H9 (cell line): ENCODE measurements at regions not wholly inside any gene's neighbourhood (a gene's known extent, or its start where the extent isn't known, plus 50 kb on each side); places are given as distances from the start of the nearest gene placed in this dataset.

Experiments used
- DNase-seq: peaks from one replicate; pipeline ENCODE4 v3.0.0-alpha.2; 2017
- H2AFZ ChIP-seq: one replicate; pipeline ENCODE4 v1.6.1; 2013; ENCODE audit warnings: mild to moderate bottlenecking, low read length, control low read depth, moderate library complexity
- H2AK5ac ChIP-seq: 2 replicates; pipeline ENCODE4 v1.6.1; 2013; ENCODE audit warnings: low read length, control low read depth, mixed read lengths; ENCODE audit not compliant: insufficient read length
- H2BK120ac ChIP-seq: one replicate; pipeline ENCODE4 v1.6.1; 2013; ENCODE audit warnings: low read depth, mild to moderate bottlenecking, low read length, control low read depth, inconsistent platforms; ENCODE audit not compliant: poor library complexity, severe bottlenecking
- H2BK12ac ChIP-seq: 2 replicates; pipeline ENCODE4 v1.6.1; 2013; ENCODE audit warnings: low read length, control low read depth, mixed read lengths, low read depth; ENCODE audit not compliant: insufficient read length
- H2BK15ac ChIP-seq: 2 replicates; pipeline ENCODE4 v1.6.1; 2013; ENCODE audit warnings: low read depth, low read length, control low read depth
- H2BK20ac ChIP-seq: one replicate; pipeline ENCODE4 v1.6.1; 2013; ENCODE audit warnings: low read depth, mild to moderate bottlenecking, low read length, control low read depth, inconsistent platforms; ENCODE audit not compliant: poor library complexity, severe bottlenecking
- H2BK5ac ChIP-seq: 2 replicates; pipeline ENCODE4 v1.6.1; 2013; ENCODE audit warnings: low read length, control low read depth, mixed read lengths; ENCODE audit not compliant: insufficient read length
- H3K14ac ChIP-seq: 2 replicates; pipeline ENCODE4 v1.6.1; 2013; ENCODE audit warnings: low read length, control low read depth; ENCODE audit not compliant: insufficient read depth
- H3K18ac ChIP-seq: 2 replicates; pipeline ENCODE4 v1.6.1; 2013; ENCODE audit warnings: low read depth, mild to moderate bottlenecking, mixed read lengths, low read length, control low read depth; ENCODE audit not compliant: insufficient read length
- H3K23ac ChIP-seq: 2 replicates; pipeline ENCODE4 v1.6.1; 2013; ENCODE audit warnings: low read length, control low read depth, mixed read lengths, low read depth; ENCODE audit not compliant: insufficient read length
- H3K23me2 ChIP-seq: 2 replicates; pipeline ENCODE4 v1.6.1; 2013; ENCODE audit warnings: low read depth, mild to moderate bottlenecking, mixed read lengths, low read length, control low read depth; ENCODE audit not compliant: insufficient read length, poor library complexity, severe bottlenecking
- H3K27ac ChIP-seq: 2 replicates; pipeline ENCODE4 v1.5.1; 2013; ENCODE audit warnings: low read length, control low read depth, mixed read lengths, low read depth; ENCODE audit not compliant: insufficient read length
- H3K27me3 ChIP-seq: 2 replicates; pipeline ENCODE4 v1.6.1; 2013; ENCODE audit warnings: low read length, control low read depth, inconsistent platforms; ENCODE audit not compliant: insufficient read depth
- H3K4ac ChIP-seq: 2 replicates; pipeline ENCODE4 v1.6.1; 2013; ENCODE audit warnings: low read depth, mild to moderate bottlenecking, control low read depth, inconsistent platforms, low read length, moderate library complexity
- H3K4me1 ChIP-seq: 2 replicates; pipeline ENCODE4 v1.6.1; 2013; ENCODE audit warnings: low read length, control low read depth, inconsistent platforms; ENCODE audit not compliant: insufficient read depth
- H3K4me2 ChIP-seq: 2 replicates; pipeline ENCODE4 v1.6.1; 2013; ENCODE audit warnings: low read length, control low read depth, mixed read lengths; ENCODE audit not compliant: insufficient read length, insufficient read depth
- H3K56ac ChIP-seq: 2 replicates; pipeline ENCODE4 v1.6.1; 2013; ENCODE audit warnings: low read depth, mild to moderate bottlenecking, mixed read lengths, low read length, control low read depth; ENCODE audit not compliant: insufficient read length
- H3K79me1 ChIP-seq: 2 replicates; pipeline ENCODE4 v1.6.1; 2013; ENCODE audit warnings: low read depth, mild to moderate bottlenecking, moderate library complexity, low read length, control low read depth, inconsistent platforms; ENCODE audit not compliant: insufficient read depth, poor library complexity, severe bottlenecking
- H3K79me2 ChIP-seq: 2 replicates; pipeline ENCODE4 v1.6.1; 2013; ENCODE audit warnings: low read length, control low read depth, inconsistent platforms; ENCODE audit not compliant: insufficient read depth
- H3K9ac ChIP-seq: 2 replicates; pipeline ENCODE4 v1.6.1; 2013; ENCODE audit warnings: low read length, control low read depth, mixed read lengths; ENCODE audit not compliant: insufficient read length; ENCODE audit errors: extremely low read depth
- H3K9me3 ChIP-seq: one replicate; pipeline ENCODE4 v1.6.1; 2013; ENCODE audit warnings: low read depth, low read length, inconsistent platforms; ENCODE audit not compliant: control insufficient read depth
- H3T11ph ChIP-seq: one replicate; pipeline ENCODE4 v1.6.1; 2013; ENCODE audit warnings: mild to moderate bottlenecking, low read length, control low read depth, inconsistent platforms
- H4K20me1 ChIP-seq: one replicate; pipeline ENCODE4 v1.6.1; 2013; ENCODE audit not compliant: control insufficient read depth, insufficient read length, insufficient read depth
- H4K5ac ChIP-seq: 2 replicates; pipeline ENCODE4 v1.6.1; 2013; ENCODE audit warnings: low read depth, mild to moderate bottlenecking, mixed read lengths, low read length, control low read depth; ENCODE audit not compliant: insufficient read length
- H4K8ac ChIP-seq: replicated peaks from 2 replicates; pipeline ENCODE4 v1.6.1; 2013; ENCODE audit warnings: low read length, control low read depth, mixed read lengths, low read depth; ENCODE audit not compliant: insufficient read length
- H4K91ac ChIP-seq: 2 replicates; pipeline ENCODE4 v1.6.1; 2013; ENCODE audit warnings: low read depth, mild to moderate bottlenecking, moderate library complexity, mixed read lengths, low read length, control low read depth; ENCODE audit not compliant: insufficient read length
- H3K27ac Mint-ChIP-seq, 3 experiments: 2 replicates in 2 of 3; 3 replicates in 1 of 3; pipeline ENCODE4 v1.8.0; 2020 to 2021; ENCODE audit warnings: mixed read lengths in 3 of 3, mild to moderate bottlenecking in 1 of 3, moderate library complexity in 1 of 3
- H3K27me3 Mint-ChIP-seq: 2 replicates; pipeline ENCODE4 v1.8.0; 2021; ENCODE audit warnings: low read depth, mild to moderate bottlenecking, moderate library complexity, mixed read lengths
- H3K36me3 Mint-ChIP-seq, 3 experiments: 2 replicates in 2 of 3; 3 replicates in 1 of 3; pipeline ENCODE4 v1.8.0; 2020 to 2021; ENCODE audit warnings: low read depth in 3 of 3, mixed read lengths in 3 of 3; ENCODE audit not compliant: insufficient read depth in 1 of 3
- H3K4me1 Mint-ChIP-seq, 2 experiments: 2 replicates each; pipeline ENCODE4 v1.8.0; 2020; ENCODE audit warnings: mixed read lengths in 2 of 2
- H3K4me3 Mint-ChIP-seq, 2 experiments: 2 replicates in 1 of 2; 3 replicates in 1 of 2; pipeline ENCODE4 v1.8.0; 2020 to 2021; ENCODE audit warnings: mild to moderate bottlenecking in 2 of 2, mixed read lengths in 2 of 2, moderate library complexity in 1 of 2
- H3K9me3 Mint-ChIP-seq, 2 experiments: 2 replicates in 1 of 2; 3 replicates in 1 of 2; pipeline ENCODE4 v1.8.0; 2020; ENCODE audit warnings: mild to moderate bottlenecking in 2 of 2, mixed read lengths in 2 of 2, moderate library complexity in 1 of 2
- CTCF ChIP-seq: fragments of 200-600 bp; sonication (generic); conservative IDR thresholded peaks from 3 replicates; pipeline ENCODE4 v1.8.0; 2021; ENCODE audit warnings: antibody characterized with exemption, mild to moderate bottlenecking
- WGBS: extraction: QIAGEN DNeasy Blood & Tissue Kit; methylation state at CpG from one replicate; pipeline ENCODE4 v1.1.7; 2013; ENCODE audit warnings: missing lambda C conversion rate, low lambda C conversion rate, mixed read lengths; ENCODE audit not compliant: insufficient read length; ENCODE audit errors: extremely low coverage; 5-methylcytosine and 5-hydroxymethylcytosine counted together

- no peaks in the 10 kb centered on the region for H3K27me3 Mint-ChIP-seq
- Histone ChIP-seq H3K18ac (no peak overlapping the region), H4K5ac (no peak overlapping the region), H2BK20ac (no peak overlapping the region), H2AFZ (no peak overlapping the region), H3K9ac (no peak overlapping the region), H3K27me3 (no peaks in the 10 kb centered on the region), H4K91ac (no peak overlapping the region), H3K56ac (no peak overlapping the region), H3K23me2 (no peaks in the 10 kb centered on the region), H2AK5ac (no peak overlapping the region), H3K23ac (no peak overlapping the region), H4K20me1 (no peaks in the 10 kb centered on the region), H3T11ph (no peak overlapping the region), H3K4me1 (no peaks in the 10 kb centered on the region), H3K79me1 (no peaks in the 10 kb centered on the region), H3K27ac (no peak overlapping the region), H2BK12ac (no peak overlapping the region), H3K9me3 (no peaks in the 10 kb centered on the region), H3K4me2 (no peak overlapping the region), H2BK5ac (no peak overlapping the region), H3K79me2 (no peaks in the 10 kb centered on the region), H2BK15ac (no peak overlapping the region), H2BK120ac (no peak overlapping the region), H3K14ac (no peak overlapping the region), H3K4ac (no peak overlapping the region), H4K8ac (no peak overlapping the region)
- no CpG with 5 or more reads among the region's 4 CpGs for whole genome bisulfite sequencing
- H3K4me3 Mint-ChIP-seq, result no peak overlapping the region
- H3K4me1 Mint-ChIP-seq, result peaks cover 19 to 24% of the 10 kb centered on the region in 2 experiments
- no peak overlapping the region for H3K27ac Mint-ChIP-seq
- no peak for DNase-seq
- peaks cover 0 to 6% (median 4%) of the 10 kb centered on the region in 3 experiments; a peak in 4 of 7 replicates for H3K36me3 Mint-ChIP-seq
- TF ChIP-seq CTCF, result no peak
- H3K9me3 Mint-ChIP-seq, result peaks cover 0 to 4% of the 10 kb centered on the region in 2 experiments; a peak in 2 of 5 replicates
Observed at GRCh38 chr9:23559522-23559921, 266.5 kb downstream of the ELAVL2 start.
